ENCODE measurements at regions not wholly inside any gene's neighbourhood (a gene's known extent, or its start where the extent isn't known, plus 50 kb on each side); places are given as distances from the start of the nearest gene placed in this dataset.

- Histone ChIP-seq H3K36me3 (ENCODE audit: control insufficient read depth, insufficient read depth, low read length) (no peaks in the 10 kb centered on the region), H3K27me3 (ENCODE audit: control insufficient read depth, insufficient read depth, low read length) (no peaks in the 10 kb centered on the region), H3K4me3 (ENCODE audit: low read depth, low read length) (no peak overlapping the region)
- no peak for DNase-seq (ENCODE audit: low read depth)
- no peak for TF ChIP-seq CTCF (IDR thresholded peaks at IDR 0.05; ENCODE audit: insufficient read depth, low read length, poor library complexity, severe bottlenecking)
These were observed 89.4 kb downstream of the CCDC71L start for GRCh38 chr7:106571563-106571962.

DNA sequence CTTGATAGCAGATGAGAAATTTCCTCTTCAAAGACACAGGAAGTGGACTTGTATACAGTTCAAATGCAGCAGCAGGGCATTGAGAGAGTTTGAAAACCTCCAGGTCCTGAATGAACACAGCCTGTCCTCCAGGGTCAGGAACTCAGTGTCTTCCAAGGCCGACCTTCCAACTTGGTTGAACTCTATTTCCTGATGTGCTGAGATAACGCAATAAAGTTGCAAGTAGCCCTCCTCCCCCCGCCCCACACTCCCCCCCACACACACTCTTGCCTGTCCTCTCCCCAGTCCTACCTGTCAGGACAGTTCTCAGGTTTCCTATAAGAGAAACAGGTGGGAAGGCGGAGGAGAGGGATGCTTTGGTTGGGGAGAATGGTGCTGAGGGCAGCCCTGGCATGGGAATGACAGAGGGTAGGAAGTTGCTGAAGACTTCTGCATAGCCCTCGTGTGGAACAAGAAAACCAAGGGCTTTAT lies 90.0 kb downstream of the CCDC71L start:
- Histone ChIP-seq H3K36me3 (ENCODE audit: control insufficient read depth, insufficient read depth, low read length) (no peaks in the 10 kb centered on the region), H3K27me3 (ENCODE audit: control insufficient read depth, insufficient read depth, low read length) (no peaks in the 10 kb centered on the region), H3K4me3 (ENCODE audit: low read depth, low read length) (no peak overlapping the region)
- DNase-seq (ENCODE audit: low read depth), result no peak
- no peak for TF ChIP-seq CTCF (IDR thresholded peaks at IDR 0.05; ENCODE audit: insufficient read depth, low read length, poor library complexity, severe bottlenecking)

DNA sequence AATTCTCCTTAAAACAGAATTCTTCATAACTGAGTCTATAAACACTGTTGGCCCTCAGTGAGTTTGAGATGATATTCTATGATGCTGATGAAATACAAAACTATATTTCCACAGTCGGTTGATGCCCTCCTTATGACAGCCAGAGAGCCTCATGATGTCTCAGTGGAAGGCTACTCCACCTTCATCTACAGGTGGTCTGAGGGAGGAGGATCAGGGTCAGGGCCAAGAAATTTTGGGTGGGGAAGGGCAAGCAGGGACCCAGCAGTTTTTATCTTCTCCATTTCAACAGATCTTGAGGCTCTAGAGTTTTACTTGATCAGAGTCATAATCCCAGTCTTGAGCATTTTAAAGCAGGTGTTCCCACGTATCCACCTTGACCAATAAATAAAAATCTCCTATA lies 90.8 kb downstream of the CCDC71L start:
- no peak overlapping the region for H3K4me3 ChIP-seq (ENCODE audit: low read depth, low read length)
- DNase-seq (ENCODE audit: low read depth), result no peak
- H3K27me3 ChIP-seq (ENCODE audit: control insufficient read depth, insufficient read depth, low read length), result no peaks in the 10 kb centered on the region
- no peak for TF ChIP-seq CTCF (IDR thresholded peaks at IDR 0.05; ENCODE audit: insufficient read depth, low read length, poor library complexity, severe bottlenecking)
- H3K36me3 ChIP-seq (ENCODE audit: control insufficient read depth, insufficient read depth, low read length), result no peaks in the 10 kb centered on the region

- TF ChIP-seq CTCF (IDR thresholded peaks at IDR 0.05; ENCODE audit: insufficient read depth, low read length, poor library complexity, severe bottlenecking), result no peak
- H3K36me3 ChIP-seq (ENCODE audit: control insufficient read depth, insufficient read depth, low read length), result no peaks in the 10 kb centered on the region
- H3K4me3 ChIP-seq (ENCODE audit: low read depth, low read length), result no peak overlapping the region
- DNase-seq (ENCODE audit: low read depth), result no peak
- H3K27me3 ChIP-seq (ENCODE audit: control insufficient read depth, insufficient read depth, low read length), result no peaks in the 10 kb centered on the region
These were observed 91.4 kb downstream of the CCDC71L start for GRCh38 chr7:106569500-106569929.

DNA sequence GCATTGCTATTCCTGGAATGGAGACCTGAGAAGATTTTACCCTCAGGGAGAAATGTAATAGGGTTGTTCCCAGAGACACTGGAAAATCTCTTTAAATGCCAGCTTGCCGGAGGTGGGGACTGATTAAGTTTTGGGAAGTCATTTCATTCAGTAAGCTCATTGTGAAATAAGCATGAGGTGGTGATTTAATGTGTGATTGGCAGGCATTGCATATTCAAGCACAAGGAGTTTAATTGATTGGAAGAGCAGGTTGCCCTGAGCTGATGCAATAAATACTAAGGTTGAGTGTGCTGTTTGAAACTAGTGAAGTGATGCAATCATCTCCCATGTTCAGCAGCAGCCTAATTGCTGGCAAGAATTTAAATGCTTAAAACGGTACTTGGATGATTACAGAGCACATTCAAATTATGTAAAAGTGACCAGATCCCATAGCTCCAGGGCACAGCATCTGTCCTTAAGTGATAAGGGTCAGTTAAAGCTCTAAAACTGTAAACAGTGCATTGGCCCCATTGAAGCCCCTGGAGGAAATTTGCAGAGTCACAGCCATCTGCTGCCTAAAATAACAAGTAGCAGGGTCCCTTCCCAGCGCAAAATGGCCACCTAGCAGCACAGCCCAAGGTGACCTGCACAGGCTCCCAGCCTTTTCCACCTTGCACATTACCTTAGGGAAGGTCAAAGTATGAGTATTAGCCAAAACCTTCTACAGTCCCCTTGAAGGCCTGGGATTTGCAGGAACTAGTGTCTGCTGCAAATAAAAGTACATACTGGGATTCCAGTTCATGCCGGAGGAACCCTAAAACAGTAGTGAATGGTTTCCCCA lies 92.1 kb downstream of the CCDC71L start:
- Histone ChIP-seq H3K4me3 (ENCODE audit: low read depth, low read length) (no peak overlapping the region), H3K36me3 (ENCODE audit: control insufficient read depth, insufficient read depth, low read length) (no peaks in the 10 kb centered on the region), H3K27me3 (ENCODE audit: control insufficient read depth, insufficient read depth, low read length) (no peaks in the 10 kb centered on the region)
- peak; percentile 42 for DNase-seq (ENCODE audit: low read depth)
- no peak for TF ChIP-seq CTCF (IDR thresholded peaks at IDR 0.05; ENCODE audit: insufficient read depth, low read length, poor library complexity, severe bottlenecking)

Data from kidney epithelial cell (primary cell).